ENCODE measurements at regions not wholly inside any gene's neighbourhood (a gene's known extent, or its start where the extent isn't known, plus 50 kb on each side); places are given as distances from the start of the nearest gene placed in this dataset.

- no peak for TF ChIP-seq POLR2A (IDR thresholded peaks at IDR 0.05)
- TF ChIP-seq, protein P1, sequence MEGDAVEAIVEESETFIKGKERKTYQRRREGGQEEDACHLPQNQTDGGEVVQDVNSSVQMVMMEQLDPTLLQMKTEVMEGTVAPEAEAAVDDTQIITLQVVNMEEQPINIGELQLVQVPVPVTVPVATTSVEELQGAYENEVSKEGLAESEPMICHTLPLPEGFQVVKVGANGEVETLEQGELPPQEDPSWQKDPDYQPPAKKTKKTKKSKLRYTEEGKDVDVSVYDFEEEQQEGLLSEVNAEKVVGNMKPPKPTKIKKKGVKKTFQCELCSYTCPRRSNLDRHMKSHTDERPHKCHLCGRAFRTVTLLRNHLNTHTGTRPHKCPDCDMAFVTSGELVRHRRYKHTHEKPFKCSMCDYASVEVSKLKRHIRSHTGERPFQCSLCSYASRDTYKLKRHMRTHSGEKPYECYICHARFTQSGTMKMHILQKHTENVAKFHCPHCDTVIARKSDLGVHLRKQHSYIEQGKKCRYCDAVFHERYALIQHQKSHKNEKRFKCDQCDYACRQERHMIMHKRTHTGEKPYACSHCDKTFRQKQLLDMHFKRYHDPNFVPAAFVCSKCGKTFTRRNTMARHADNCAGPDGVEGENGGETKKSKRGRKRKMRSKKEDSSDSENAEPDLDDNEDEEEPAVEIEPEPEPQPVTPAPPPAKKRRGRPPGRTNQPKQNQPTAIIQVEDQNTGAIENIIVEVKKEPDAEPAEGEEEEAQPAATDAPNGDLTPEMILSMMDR (IDR thresholded peaks at IDR 0.05), result no peak
- TF ChIP-seq POLR2AphosphoS5 (IDR thresholded peaks at IDR 0.05), result no peak
Measured at GRCh38 chr7:35909870-35910357, 109.1 kb downstream of the SEPTIN7 start.

All from breast epithelium (tissue), 3 donors.